ENCODE measurements at regions not wholly inside any gene's neighbourhood (a gene's known extent, or its start where the extent isn't known, plus 50 kb on each side); places are given as distances from the start of the nearest gene placed in this dataset.
"Not testable (repeated sequence)": the region's sequence is repeated elsewhere in the genome, so short reads cannot be mapped to it uniquely, and the experiment has no call there.

DNA sequence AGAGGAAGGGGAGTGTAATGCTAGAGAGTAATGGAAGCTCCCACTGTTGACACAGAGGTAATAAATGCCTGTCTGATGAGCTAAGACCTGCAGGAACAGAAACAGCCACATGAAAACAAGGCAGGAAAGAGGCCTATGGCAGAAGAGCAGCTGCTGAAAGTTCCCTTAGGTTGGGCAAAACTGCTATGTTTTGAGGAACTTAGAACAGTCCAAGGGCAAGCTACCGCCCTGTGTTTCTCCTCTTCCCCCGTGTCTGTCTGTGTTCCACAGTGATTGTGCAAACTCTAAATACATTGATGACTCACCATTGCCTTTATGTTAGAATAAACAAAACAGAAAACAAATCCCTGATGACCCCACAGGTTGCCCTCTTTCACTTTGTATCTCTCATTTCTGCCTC lies 165.6 kb upstream of the POTEB2 start:
- H2BK12ac ChIP-seq (ENCODE audit: low read length in 2 of 2); H3K4me3 ChIP-seq (ENCODE audit: insufficient read depth in 1 of 2, low read depth in 1 of 2, low read length in 2 of 2); H4K8ac ChIP-seq (ENCODE audit: low read length); H3K4me1 ChIP-seq (ENCODE audit: control insufficient read depth, insufficient read depth, low read depth, low read length); H2BK15ac ChIP-seq (ENCODE audit: low read depth, poor library complexity, severe bottlenecking); H3K4ac ChIP-seq (ENCODE audit: low read depth in 1 of 2, low read length in 2 of 2); H2AK5ac ChIP-seq (ENCODE audit: low read length, severe bottlenecking); H3K79me1 ChIP-seq (replicated peaks; ENCODE audit: low read length, poor library complexity, severe bottlenecking); H4K91ac ChIP-seq (ENCODE audit: low read length); H3K23ac ChIP-seq (ENCODE audit: low read length in 2 of 2); H3K27me3 ChIP-seq (ENCODE audit: control insufficient read depth in 1 of 2, insufficient read depth in 1 of 2, low read length in 2 of 2); H3K4me2 ChIP-seq (ENCODE audit: low read length, poor library complexity, severe bottlenecking); DNase-seq; H3K27ac ChIP-seq (ENCODE audit: low read length, poor library complexity, severe bottlenecking); H2BK120ac ChIP-seq (ENCODE audit: low read depth, low read length); H3K9ac ChIP-seq (ENCODE audit: low read length); H3K18ac ChIP-seq (ENCODE audit: low read depth in 1 of 2, low read length in 2 of 2); H3K14ac ChIP-seq (ENCODE audit: low read length in 2 of 2); H3K36me3 ChIP-seq (ENCODE audit: control insufficient read depth in 1 of 2, insufficient read depth in 2 of 2, low read depth in 1 of 2, low read length in 2 of 2); H2AFZ ChIP-seq (ENCODE audit: low read depth, low read length); H3K9me3 ChIP-seq (ENCODE audit: control insufficient read depth, low read length); H2BK5ac ChIP-seq (ENCODE audit: low read depth, low read length, poor library complexity, severe bottlenecking): not testable (repeated sequence)
- no CpG with 5 or more reads among the region's 2 CpGs for WGBS

DNA sequence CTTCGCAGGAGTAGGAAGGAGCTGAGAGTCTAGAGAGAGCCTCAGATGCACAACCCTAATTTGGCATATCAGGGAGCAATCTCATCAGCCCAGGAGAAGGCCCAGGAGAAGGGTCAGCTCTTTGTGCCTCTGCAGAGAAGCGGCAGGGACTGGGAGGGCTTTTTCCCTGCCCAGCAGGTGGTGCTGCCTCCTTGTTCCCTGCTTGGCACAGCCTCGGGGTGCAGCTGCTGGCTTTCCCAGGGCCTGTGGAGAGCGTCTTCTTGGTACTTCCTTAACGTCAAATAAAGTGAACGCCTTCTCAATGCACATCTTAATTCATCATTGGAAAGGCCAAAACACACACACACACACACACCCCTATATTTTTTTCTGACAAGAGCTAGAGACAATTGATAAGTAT lies 162.9 kb upstream of the POTEB2 start:
- H3K4ac ChIP-seq (ENCODE audit: low read depth in 1 of 2, low read length in 2 of 2); H2BK5ac ChIP-seq (ENCODE audit: low read depth, low read length, poor library complexity, severe bottlenecking); H2BK12ac ChIP-seq (ENCODE audit: low read length in 2 of 2); H3K4me3 ChIP-seq (ENCODE audit: insufficient read depth in 1 of 2, low read depth in 1 of 2, low read length in 2 of 2); H3K9ac ChIP-seq (ENCODE audit: low read length); H3K79me1 ChIP-seq (replicated peaks; ENCODE audit: low read length, poor library complexity, severe bottlenecking); H3K27me3 ChIP-seq (ENCODE audit: control insufficient read depth in 1 of 2, insufficient read depth in 1 of 2, low read length in 2 of 2); H3K4me1 ChIP-seq (ENCODE audit: control insufficient read depth, insufficient read depth, low read depth, low read length); H2BK15ac ChIP-seq (ENCODE audit: low read depth, poor library complexity, severe bottlenecking); H3K4me2 ChIP-seq (ENCODE audit: low read length, poor library complexity, severe bottlenecking); DNase-seq; H2BK120ac ChIP-seq (ENCODE audit: low read depth, low read length); H2AK5ac ChIP-seq (ENCODE audit: low read length, severe bottlenecking); H4K91ac ChIP-seq (ENCODE audit: low read length); H2AFZ ChIP-seq (ENCODE audit: low read depth, low read length); H3K27ac ChIP-seq (ENCODE audit: low read length, poor library complexity, severe bottlenecking); H3K14ac ChIP-seq (ENCODE audit: low read length in 2 of 2); H3K18ac ChIP-seq (ENCODE audit: low read depth in 1 of 2, low read length in 2 of 2); H3K23ac ChIP-seq (ENCODE audit: low read length in 2 of 2); H4K8ac ChIP-seq (ENCODE audit: low read length); H3K9me3 ChIP-seq (ENCODE audit: control insufficient read depth, low read length); H3K36me3 ChIP-seq (ENCODE audit: control insufficient read depth in 1 of 2, insufficient read depth in 2 of 2, low read depth in 1 of 2, low read length in 2 of 2): not testable (repeated sequence)
- WGBS: no CpG with 5 or more reads among the region's 6 CpGs

DNA sequence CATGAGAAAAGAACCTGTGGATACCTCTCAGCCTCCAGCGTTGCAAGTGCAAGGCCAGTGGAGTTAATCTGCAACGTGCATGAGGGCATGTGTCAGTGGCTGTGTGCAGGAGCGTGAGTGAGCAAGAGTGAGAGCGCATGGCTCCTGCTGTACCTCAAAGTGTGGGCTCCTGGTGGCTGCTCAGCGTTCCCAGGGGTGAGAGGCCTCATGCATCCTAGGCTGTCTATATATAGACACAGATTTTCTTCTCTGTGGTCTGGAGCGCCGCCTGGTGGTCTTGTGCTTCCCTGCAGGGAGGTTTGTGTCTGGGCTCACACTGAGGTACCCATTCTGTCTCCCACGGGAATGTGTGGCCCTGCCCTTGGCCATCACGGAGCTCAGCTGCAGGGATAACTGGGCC lies 161.8 kb upstream of the POTEB2 start:
- WGBS: no CpG with 5 or more reads among the region's 9 CpGs
- H4K91ac ChIP-seq (ENCODE audit: low read length); H3K4ac ChIP-seq (ENCODE audit: low read depth in 1 of 2, low read length in 2 of 2); H2AK5ac ChIP-seq (ENCODE audit: low read length, severe bottlenecking); H3K9ac ChIP-seq (ENCODE audit: low read length); H3K79me1 ChIP-seq (replicated peaks; ENCODE audit: low read length, poor library complexity, severe bottlenecking); H3K14ac ChIP-seq (ENCODE audit: low read length in 2 of 2); H3K4me3 ChIP-seq (ENCODE audit: insufficient read depth in 1 of 2, low read depth in 1 of 2, low read length in 2 of 2); H3K23ac ChIP-seq (ENCODE audit: low read length in 2 of 2); H3K4me1 ChIP-seq (ENCODE audit: control insufficient read depth, insufficient read depth, low read depth, low read length); H2BK12ac ChIP-seq (ENCODE audit: low read length in 2 of 2); H3K4me2 ChIP-seq (ENCODE audit: low read length, poor library complexity, severe bottlenecking); H2AFZ ChIP-seq (ENCODE audit: low read depth, low read length); H3K27ac ChIP-seq (ENCODE audit: low read length, poor library complexity, severe bottlenecking); H2BK5ac ChIP-seq (ENCODE audit: low read depth, low read length, poor library complexity, severe bottlenecking); H4K8ac ChIP-seq (ENCODE audit: low read length); H3K36me3 ChIP-seq (ENCODE audit: control insufficient read depth in 1 of 2, insufficient read depth in 2 of 2, low read depth in 1 of 2, low read length in 2 of 2); H2BK120ac ChIP-seq (ENCODE audit: low read depth, low read length); H2BK15ac ChIP-seq (ENCODE audit: low read depth, poor library complexity, severe bottlenecking); DNase-seq; H3K9me3 ChIP-seq (ENCODE audit: control insufficient read depth, low read length); H3K18ac ChIP-seq (ENCODE audit: low read depth in 1 of 2, low read length in 2 of 2); H3K27me3 ChIP-seq (ENCODE audit: control insufficient read depth in 1 of 2, insufficient read depth in 1 of 2, low read length in 2 of 2): not testable (repeated sequence)

DNA sequence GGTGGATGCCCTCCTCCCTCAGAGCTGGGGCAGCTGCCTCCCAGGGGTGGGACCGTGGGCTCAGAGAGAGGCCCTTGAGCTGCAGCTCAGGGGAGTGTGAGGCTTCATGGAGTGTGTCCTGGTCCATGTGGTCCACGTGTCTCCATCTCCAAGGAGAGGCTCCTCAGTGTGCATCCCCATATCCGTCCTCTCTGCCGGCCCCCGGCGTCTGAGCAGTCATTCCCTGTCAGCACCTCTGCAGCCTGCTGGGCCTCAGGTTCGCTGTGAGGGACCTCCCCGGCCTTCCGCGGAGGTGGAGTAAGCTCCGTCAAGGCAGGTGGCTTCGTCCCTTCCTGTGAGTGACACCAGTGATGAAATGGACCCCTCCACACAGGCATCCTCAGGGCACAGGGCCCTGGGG lies 160.7 kb upstream of the POTEB2 start:
- H3K4ac ChIP-seq (ENCODE audit: low read depth in 1 of 2, low read length in 2 of 2); DNase-seq; H3K9ac ChIP-seq (ENCODE audit: low read length); H3K9me3 ChIP-seq (ENCODE audit: control insufficient read depth, low read length); H2BK120ac ChIP-seq (ENCODE audit: low read depth, low read length); H3K18ac ChIP-seq (ENCODE audit: low read depth in 1 of 2, low read length in 2 of 2); H3K4me2 ChIP-seq (ENCODE audit: low read length, poor library complexity, severe bottlenecking); H4K91ac ChIP-seq (ENCODE audit: low read length); H2AFZ ChIP-seq (ENCODE audit: low read depth, low read length); H3K27me3 ChIP-seq (ENCODE audit: control insufficient read depth in 1 of 2, insufficient read depth in 1 of 2, low read length in 2 of 2); H2BK12ac ChIP-seq (ENCODE audit: low read length in 2 of 2); H2BK5ac ChIP-seq (ENCODE audit: low read depth, low read length, poor library complexity, severe bottlenecking); H3K4me3 ChIP-seq (ENCODE audit: insufficient read depth in 1 of 2, low read depth in 1 of 2, low read length in 2 of 2); H2AK5ac ChIP-seq (ENCODE audit: low read length, severe bottlenecking); H3K36me3 ChIP-seq (ENCODE audit: control insufficient read depth in 1 of 2, insufficient read depth in 2 of 2, low read depth in 1 of 2, low read length in 2 of 2); H4K8ac ChIP-seq (ENCODE audit: low read length); H3K27ac ChIP-seq (ENCODE audit: low read length, poor library complexity, severe bottlenecking); H2BK15ac ChIP-seq (ENCODE audit: low read depth, poor library complexity, severe bottlenecking); H3K79me1 ChIP-seq (replicated peaks; ENCODE audit: low read length, poor library complexity, severe bottlenecking); H3K4me1 ChIP-seq (ENCODE audit: control insufficient read depth, insufficient read depth, low read depth, low read length); H3K14ac ChIP-seq (ENCODE audit: low read length in 2 of 2); H3K23ac ChIP-seq (ENCODE audit: low read length in 2 of 2): not testable (repeated sequence)
- WGBS: no CpG with 5 or more reads among the region's 12 CpGs

All from mesenchymal stem cell (in vitro differentiated cells and primary cell).